HG03571 (cell line): ENCODE measurements at regions not wholly inside any gene's neighbourhood (a gene's known extent, or its start where the extent isn't known, plus 50 kb on each side); places are given as distances from the start of the nearest gene placed in this dataset.

Experiments used
- ATAC-seq: cut with Tn5 transposase; IDR thresholded peaks from one replicate; pipeline ENCODE4 v1.9.1; 2021; ENCODE audit not compliant: unreplicated experiment

- no peak for ATAC-seq
Measured at GRCh38 chr5:123805300-123805699, 293.3 kb downstream of the CSNK1G3 start.

GRCh38 chr5:123803359-123803758 lies 291.4 kb downstream of the CSNK1G3 start:
- ATAC-seq = no peak

DNA sequence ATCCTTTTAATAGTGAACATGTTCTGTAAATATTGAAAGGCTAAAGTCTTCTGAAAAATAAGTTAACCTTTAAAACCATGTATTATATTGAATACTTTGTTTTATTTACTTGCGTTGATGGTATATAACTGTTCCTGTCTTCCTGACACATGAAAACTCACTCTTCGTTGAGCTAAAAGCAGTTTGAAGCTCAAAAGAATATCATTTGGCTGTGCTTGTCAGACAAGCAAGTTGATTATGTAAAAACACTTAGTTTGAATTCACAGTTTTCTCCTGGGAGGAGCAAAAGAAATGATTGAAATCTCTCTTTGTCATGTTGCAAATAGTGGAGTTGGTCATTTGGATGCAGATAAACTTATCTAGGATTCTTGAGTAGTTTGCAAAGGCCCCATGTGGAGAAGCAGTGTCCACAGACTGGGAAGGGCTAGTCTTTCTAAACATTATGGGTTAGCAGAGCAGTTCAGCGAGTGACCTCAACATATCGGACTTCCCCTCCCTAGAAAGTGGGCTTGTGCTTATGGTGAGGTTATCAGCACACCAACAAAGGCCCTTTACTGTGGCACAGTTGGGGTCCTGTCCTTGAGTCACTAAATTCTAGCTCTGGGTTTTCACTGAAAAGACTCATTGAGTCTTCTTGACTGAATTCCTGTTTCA lies 290.4 kb downstream of the CSNK1G3 start:
- no peak for ATAC-seq

DNA sequence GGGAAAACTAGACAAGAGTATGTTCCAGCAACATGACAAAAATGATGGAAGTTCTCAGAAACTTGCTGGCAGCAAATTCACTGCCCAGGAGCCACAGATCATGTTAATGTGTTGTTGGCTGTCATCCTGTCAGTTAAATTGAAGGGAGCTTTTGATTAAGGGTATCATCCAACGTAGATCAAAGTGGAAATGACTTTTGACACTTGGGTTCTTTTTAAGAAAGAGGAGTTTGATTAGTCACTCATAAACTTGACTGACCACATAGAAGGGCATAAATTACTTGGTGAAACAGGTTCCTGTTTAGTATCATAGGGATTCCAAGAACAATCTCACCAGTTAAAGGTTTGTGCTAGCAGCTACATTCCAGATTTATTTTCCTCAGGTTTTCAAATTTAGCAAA lies 288.7 kb downstream of the CSNK1G3 start:
- ATAC-seq = no peak

DNA sequence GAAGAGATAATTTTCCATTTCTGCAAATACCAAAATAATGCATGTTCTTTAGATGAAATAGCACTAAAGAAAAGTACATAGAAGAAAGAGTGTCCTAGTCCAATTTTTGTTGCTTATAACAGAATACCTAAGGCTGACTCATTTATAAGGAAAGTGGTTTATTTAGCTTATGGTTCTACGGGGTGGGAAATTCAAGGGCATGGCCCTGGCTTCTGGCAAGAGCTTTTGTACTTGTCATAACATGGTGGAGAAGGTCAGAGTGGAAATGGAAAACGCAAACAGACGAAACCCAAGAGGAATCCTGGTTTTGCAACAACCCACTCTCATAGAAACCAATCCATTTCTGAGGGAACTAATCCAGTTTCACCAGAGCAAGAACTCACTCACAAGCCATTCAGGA lies 283.7 kb downstream of the CSNK1G3 start:
- ATAC-seq = no peak

GRCh38 chr5:123790226-123790625 lies 278.2 kb downstream of the CSNK1G3 start:
- no peak for ATAC-seq

GRCh38 chr5:123787635-123788034 lies 275.7 kb downstream of the CSNK1G3 start:
- ATAC-seq = no peak

DNA sequence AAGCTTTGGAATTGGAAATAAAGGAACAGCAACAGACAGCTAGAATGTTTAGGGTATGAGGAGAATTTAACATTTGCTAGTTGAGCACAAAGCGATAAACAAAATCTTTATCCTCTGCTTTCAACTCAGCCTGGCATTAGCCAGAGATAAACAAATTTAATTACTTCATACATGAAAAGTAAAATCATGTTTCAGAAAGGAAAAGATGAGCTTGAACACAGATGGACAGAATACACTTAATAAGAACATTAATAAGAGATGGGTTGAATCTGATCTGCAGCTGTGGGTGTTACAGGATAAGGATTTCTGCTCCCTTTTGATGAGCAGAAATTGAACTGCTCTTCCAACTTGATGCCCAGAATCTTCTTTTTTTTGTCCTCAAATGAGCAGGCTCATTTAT lies 275.2 kb downstream of the CSNK1G3 start:
- no peak for ATAC-seq

GRCh38 chr5:123786411-123786810 lies 274.4 kb downstream of the CSNK1G3 start:
- ATAC-seq = no peak

DNA sequence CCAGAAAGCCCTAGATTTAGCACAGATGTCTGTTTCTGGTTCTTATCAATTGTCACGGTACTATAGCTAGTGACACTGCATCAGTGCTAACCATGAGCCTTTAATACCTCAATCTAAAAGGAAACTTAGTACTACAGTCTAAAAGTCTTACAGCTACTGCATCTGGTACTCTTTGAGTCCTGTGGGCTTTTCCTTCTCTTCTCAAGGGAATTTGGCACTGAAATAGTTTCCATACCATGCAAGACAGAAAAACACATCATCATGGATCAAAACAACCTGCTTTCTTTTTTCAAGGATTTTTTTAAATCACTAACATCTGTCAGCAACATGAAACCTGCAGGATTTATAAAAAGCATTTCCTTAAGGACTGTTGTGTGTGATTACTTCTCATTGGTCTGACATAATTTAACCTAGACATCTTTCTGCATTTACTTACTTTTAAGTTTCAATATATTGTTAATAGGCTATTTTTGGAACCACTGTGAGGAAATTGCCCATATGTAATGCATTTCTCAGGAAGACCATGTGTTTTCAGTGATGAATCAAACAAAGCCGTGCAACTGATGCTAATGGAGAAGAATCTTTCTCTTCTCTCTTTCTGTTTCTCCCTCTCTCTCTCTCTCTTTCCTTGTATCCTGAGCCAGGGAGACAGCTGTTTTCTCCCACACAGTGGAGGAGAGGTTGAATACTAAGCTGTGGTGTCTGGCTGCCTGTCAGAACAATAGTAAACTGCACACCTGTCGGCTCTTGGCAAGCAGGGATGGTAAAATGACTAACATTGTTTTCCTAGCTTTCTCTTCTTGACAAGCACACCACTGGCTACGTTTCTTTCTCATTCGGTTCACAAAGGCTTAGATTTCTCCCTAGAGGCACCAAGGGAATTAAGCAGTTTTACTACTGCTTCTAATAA lies 273.4 kb downstream of the CSNK1G3 start:
- ATAC-seq = no peak

- ATAC-seq = no peak
Measured at GRCh38 chr5:123783421-123783820, 271.4 kb downstream of the CSNK1G3 start.

DNA sequence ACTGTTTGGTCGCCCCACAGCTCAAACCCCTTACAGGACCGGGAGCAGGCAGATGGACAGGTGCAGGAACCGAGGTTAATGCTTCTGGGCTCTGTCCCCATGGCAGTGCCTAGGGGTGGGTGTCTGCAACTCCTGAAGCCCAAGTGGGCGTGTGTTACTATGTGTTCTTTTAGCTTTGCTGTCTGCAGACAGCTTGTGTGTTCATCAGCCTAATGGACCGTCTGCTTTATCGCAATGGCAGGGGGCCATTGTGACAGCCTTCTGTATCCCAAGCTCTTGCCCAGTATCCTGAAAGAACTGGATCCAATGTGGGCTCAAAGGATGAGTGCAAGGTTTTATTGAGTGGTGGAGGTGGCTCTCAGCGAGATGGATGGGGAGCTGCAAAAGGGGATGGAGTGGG lies 266.7 kb downstream of the CSNK1G3 start:
- ATAC-seq = no peak

DNA sequence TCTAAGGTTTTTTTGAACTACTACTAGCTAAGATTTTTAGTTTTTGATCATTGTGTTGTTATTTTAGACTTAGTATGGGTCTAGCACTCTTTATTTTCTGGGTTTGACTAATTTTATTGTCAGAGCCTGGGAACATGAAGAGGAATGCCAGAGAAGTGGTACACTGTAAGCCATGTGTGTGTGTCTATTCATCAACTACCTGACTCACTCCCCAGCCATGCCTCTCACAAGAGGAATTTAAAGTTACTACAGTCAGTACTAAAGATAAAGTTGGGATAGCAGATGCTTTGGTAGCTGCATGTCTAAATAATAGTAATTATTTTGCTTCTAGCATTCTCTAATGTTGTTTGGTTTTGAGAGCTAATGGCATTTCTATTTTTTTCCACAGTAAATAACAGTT lies 264.8 kb downstream of the CSNK1G3 start:
- ATAC-seq = no peak

DNA sequence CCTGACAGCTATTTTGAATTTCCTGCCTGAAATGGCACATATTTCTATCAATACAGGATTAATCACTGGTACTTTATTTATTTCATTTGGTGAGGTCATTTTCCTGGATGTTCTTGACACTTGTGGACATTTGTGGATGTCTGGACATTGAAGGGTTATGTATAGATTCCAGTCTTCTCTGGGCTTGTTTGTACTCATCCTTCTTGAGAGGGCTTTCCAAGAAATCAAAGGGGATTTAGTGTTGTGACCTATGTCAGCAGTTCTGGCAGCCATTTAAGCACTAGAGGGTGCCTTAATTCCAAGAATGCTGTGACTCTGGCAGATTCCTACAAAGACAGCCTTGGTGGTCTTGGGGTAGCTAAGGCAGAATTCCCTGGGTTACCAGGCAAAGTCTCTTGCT lies 259.7 kb downstream of the CSNK1G3 start:
- no peak for ATAC-seq

GRCh38 chr5:123763201-123763600 lies 251.2 kb downstream of the CSNK1G3 start:
- ATAC-seq = no peak

DNA sequence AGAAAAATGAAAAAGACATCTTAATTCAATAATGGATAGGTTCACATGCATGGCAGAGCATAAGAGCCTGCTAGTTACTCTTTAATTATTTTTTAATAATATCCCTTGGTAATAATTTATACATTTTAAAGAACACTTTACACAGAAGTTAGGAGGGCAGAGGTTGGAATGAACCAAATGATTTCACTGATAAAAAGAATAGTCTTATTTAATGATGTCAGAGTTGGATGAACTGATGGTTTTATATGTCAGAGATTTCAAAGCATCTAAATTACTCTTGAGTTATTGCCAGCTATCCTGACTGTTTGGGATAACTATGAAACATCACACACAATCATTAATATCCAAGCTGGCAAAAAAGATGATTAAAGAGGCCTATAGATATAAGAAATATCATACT lies 244.8 kb downstream of the CSNK1G3 start:
- ATAC-seq = no peak

DNA sequence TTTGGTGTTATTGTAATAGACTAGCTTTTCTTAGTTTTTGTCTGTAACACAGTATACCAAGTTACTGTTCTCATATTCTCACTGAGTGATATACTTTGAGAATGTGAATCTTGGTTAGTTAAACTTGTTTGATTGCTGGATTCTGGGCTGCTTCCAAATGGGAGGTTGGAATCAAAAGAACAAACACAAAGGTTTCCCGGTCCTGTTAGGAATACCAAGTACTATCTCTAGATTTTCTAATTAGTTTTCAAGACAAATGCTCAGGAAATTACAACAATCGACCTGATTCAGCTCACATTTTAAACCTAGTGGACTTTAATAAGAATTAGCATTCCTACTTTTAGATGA lies 244.3 kb downstream of the CSNK1G3 start:
- ATAC-seq = no peak

DNA sequence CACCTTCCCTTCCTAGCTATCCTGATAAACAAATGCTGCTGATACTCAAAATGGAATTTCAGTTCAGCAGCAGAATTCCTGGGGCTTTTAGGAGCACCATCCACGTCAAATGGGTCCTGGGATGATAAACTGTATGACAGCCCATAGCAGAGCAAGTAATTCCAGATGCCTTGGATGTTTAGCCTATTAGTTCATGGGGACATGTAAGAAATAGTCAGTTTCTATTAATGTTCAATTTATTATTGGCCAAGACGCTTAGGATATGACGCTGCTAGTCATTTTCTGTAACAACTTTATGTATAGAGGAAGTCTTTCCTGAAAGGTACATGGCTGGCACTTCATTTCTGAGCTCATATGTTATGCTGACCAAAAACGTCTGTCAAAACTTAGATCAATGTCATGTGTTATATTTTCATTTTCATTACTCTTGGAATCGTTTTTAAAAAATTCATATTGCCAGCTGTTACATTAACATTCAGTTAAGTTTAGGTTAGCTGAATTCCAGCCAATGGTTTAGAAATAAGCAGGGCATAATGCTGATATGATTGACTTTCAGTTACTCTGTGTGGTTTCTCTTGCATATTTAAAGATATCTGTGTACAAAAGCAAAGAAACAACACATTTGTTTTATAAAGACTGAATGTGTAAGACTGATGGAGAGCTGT lies 243.8 kb downstream of the CSNK1G3 start:
- no peak for ATAC-seq

GRCh38 chr5:123754908-123755307 lies 242.9 kb downstream of the CSNK1G3 start:
- no peak for ATAC-seq

- no peak for ATAC-seq
Measured at GRCh38 chr5:123753937-123754891, 242.2 kb downstream of the CSNK1G3 start.
